ENCODE measurements at regions not wholly inside any gene's neighbourhood (a gene's known extent, or its start where the extent isn't known, plus 50 kb on each side); places are given as distances from the start of the nearest gene placed in this dataset.

DNA sequence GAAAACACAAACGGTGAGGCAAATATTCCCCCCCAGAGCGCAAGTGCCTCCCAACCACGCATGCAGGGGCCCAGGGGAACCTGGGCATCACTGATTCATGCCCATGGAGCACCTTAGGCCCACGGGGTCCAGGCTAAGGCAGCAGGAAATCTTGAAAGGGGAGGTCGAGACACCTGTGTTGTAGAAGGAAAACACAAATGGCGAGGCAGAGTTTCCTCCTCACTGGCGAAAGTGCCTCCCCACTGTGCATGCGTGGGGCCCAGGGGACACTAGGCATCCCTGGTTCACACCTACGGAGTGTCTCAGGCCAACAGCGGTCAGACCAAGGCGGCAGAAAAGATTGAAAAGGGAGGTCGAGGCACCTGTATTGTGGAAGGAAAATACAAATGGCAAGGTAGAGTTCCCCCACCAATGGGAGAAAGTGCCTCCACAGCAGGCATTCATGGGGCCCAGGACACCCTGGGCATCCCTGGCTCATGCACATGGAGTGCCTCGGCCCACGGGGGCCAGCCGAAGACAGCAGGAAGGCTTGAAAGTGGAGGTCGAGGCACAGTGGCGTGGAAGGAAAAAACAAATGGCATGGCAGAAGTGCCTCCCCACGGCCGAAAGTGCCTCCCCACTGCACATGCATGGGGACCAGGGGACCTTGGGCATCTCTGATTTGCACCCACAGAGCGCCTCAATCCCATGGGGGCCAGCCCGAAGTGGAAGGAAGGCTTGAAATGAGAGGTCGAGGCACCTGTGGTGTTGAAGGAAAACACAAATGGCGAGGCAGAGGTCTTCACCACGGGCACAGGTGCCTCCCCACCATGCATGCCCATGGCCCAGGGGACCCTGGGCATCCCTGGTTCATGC lies 368.8 kb downstream of the ALG10 start:
- DNase-seq (ENCODE audit: low read depth): no peak
- H3K4me3 ChIP-seq (ENCODE audit: low read length): no peak overlapping the region

GRCh38 chr12:34391771-34392581 lies 369.7 kb downstream of the ALG10 start:
- DNase-seq (ENCODE audit: low read depth): no peak
- no peak overlapping the region for H3K4me3 ChIP-seq (ENCODE audit: low read length)
- TF ChIP-seq, protein P1, sequence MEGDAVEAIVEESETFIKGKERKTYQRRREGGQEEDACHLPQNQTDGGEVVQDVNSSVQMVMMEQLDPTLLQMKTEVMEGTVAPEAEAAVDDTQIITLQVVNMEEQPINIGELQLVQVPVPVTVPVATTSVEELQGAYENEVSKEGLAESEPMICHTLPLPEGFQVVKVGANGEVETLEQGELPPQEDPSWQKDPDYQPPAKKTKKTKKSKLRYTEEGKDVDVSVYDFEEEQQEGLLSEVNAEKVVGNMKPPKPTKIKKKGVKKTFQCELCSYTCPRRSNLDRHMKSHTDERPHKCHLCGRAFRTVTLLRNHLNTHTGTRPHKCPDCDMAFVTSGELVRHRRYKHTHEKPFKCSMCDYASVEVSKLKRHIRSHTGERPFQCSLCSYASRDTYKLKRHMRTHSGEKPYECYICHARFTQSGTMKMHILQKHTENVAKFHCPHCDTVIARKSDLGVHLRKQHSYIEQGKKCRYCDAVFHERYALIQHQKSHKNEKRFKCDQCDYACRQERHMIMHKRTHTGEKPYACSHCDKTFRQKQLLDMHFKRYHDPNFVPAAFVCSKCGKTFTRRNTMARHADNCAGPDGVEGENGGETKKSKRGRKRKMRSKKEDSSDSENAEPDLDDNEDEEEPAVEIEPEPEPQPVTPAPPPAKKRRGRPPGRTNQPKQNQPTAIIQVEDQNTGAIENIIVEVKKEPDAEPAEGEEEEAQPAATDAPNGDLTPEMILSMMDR (conservative IDR thresholded peaks at IDR 0.05; ENCODE audit: low read depth, low read length): no peak

More for the DNA sequence above, 368.8 kb downstream of the ALG10 start:
- TF ChIP-seq, protein P1 (conservative IDR thresholded peaks at IDR 0.05; ENCODE audit: low read depth, low read length): no peak

GRCh38 chr12:34392741-34393085 lies 370.4 kb downstream of the ALG10 start:
- TF ChIP-seq, protein P1 (conservative IDR thresholded peaks at IDR 0.05; ENCODE audit: low read depth, low read length): no peak
- H3K4me3 ChIP-seq (ENCODE audit: low read length): no peak overlapping the region
- DNase-seq (ENCODE audit: low read depth): no peak

GRCh38 chr12:34393086-34393820 lies 371.0 kb downstream of the ALG10 start:
- no peak for DNase-seq (ENCODE audit: low read depth)
- H3K4me3 ChIP-seq (ENCODE audit: low read length): no peak overlapping the region
- TF ChIP-seq, protein P1 (conservative IDR thresholded peaks at IDR 0.05; ENCODE audit: low read depth, low read length): no peak

DNA sequence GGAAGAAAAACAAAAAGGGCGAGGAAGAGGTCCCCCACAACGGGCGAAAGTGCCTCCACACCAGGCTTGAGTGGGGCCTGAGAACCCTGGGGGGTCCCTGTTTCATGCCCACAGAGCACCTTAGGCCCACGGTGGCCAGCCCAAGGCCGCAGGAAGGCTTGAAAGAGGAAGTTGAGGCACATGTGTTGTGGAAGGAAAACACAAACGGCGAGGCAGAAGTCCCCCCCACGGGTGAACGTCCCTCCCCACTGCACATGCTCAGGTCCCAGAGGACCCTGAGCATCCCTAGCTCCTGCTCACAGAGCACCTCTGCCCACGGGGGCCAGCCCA lies 371.5 kb downstream of the ALG10 start:
- TF ChIP-seq, protein P1 (conservative IDR thresholded peaks at IDR 0.05; ENCODE audit: low read depth, low read length): no peak
- no peak for DNase-seq (ENCODE audit: low read depth)
- no peak overlapping the region for H3K4me3 ChIP-seq (ENCODE audit: low read length)

DNA sequence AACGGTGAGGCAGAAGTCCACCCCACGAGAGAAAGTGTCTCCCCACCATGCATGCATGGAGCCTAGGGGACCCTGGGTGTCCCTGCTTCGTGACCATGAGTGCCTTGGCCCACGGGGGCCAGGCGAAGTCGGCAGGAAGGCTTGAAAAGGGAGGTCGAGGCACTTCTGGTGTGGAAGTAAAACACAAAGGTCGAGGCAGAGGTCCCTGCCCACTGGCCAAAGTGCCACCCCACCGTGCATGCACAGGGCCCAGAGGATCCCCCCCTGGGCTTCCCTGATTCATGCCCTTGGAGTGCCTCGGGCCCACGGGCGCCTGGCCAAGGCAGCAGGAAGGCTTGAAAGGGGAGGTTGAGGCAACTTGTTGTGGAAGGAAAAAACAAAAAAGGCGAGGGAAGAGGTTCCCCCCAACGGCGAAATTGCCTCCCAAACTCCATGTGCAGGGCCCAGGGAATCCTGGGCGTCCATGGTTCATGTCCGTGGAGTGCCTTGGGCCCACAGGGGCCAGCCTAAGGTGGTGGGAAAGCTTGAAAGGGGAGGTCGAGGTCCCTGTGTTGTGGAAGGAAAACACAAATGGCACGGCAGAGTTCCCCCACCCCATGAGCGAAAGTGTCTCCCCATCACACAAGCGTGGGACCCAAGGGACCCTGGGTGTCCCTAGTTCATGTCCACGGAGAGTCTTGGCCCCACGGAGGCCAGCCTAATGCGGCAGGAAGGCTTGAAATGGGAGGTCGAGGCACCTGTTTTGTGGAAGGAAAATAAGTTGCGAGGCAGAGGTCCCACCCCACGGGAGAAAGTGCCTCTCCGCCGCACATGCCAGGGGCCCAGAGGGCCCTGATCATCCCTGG lies 372.1 kb downstream of the ALG10 start:
- TF ChIP-seq, protein P1 (conservative IDR thresholded peaks at IDR 0.05; ENCODE audit: low read depth, low read length): no peak
- no peak overlapping the region for H3K4me3 ChIP-seq (ENCODE audit: low read length)

More for the DNA sequence above, 372.1 kb downstream of the ALG10 start:
- no peak for DNase-seq (ENCODE audit: low read depth)
